ENCODE measurements at regions not wholly inside any gene's neighbourhood (a gene's known extent, or its start where the extent isn't known, plus 50 kb on each side); places are given as distances from the start of the nearest gene placed in this dataset.
"Not testable (repeated sequence)": the region's sequence is repeated elsewhere in the genome, so short reads cannot be mapped to it uniquely, and the experiment has no call there.

- no peak for DNase-seq
Observed at GRCh38 chr10:108384378-108384777, 1219.9 kb upstream of the SORCS1 start.

- DNase-seq, result no peak
Observed at GRCh38 chr10:108378779-108379178, 1214.3 kb upstream of the SORCS1 start.

GRCh38 chr10:108375691-108376090 is 1211.2 kb upstream of the SORCS1 start:
- no peak for DNase-seq

GRCh38 chr10:108374991-108375390 is 1210.5 kb upstream of the SORCS1 start:
- no peak for DNase-seq

- no peak for DNase-seq
Observed at GRCh38 chr10:108365541-108365940, 1201.0 kb upstream of the SORCS1 start.

GRCh38 chr10:108363576-108363975 is 1199.1 kb upstream of the SORCS1 start:
- DNase-seq, result no peak

- DNase-seq, result no peak
Observed at GRCh38 chr10:108362961-108363360, 1198.5 kb upstream of the SORCS1 start.

- no peak for DNase-seq
Observed at GRCh38 chr10:108362296-108362695, 1197.8 kb upstream of the SORCS1 start.

- no peak for DNase-seq
Observed at GRCh38 chr10:108360187-108360586, 1195.7 kb upstream of the SORCS1 start.

GRCh38 chr10:108358912-108359311 is 1194.4 kb upstream of the SORCS1 start:
- peak; percentile 53 for DNase-seq

- DNase-seq, result no peak
Observed at GRCh38 chr10:108352771-108353170, 1188.3 kb upstream of the SORCS1 start.

GRCh38 chr10:108348215-108348614 is 1183.7 kb upstream of the SORCS1 start:
- DNase-seq, result no peak

- DNase-seq, result no peak
Observed at GRCh38 chr10:108346066-108346465, 1181.6 kb upstream of the SORCS1 start.

- DNase-seq, result no peak
Observed at GRCh38 chr10:108338146-108338545, 1173.6 kb upstream of the SORCS1 start.

GRCh38 chr10:108336836-108337235 is 1172.3 kb upstream of the SORCS1 start:
- DNase-seq, result no peak

- no peak for DNase-seq
Observed at GRCh38 chr10:108327706-108328105, 1163.2 kb upstream of the SORCS1 start.

- no peak for DNase-seq
Observed at GRCh38 chr10:108323274-108323798, 1158.8 kb upstream of the SORCS1 start.

GRCh38 chr10:108319434-108320222 is 1155.1 kb upstream of the SORCS1 start:
- no peak for DNase-seq

GRCh38 chr10:108315636-108316035 is 1151.1 kb upstream of the SORCS1 start:
- not testable (repeated sequence) for DNase-seq

- no peak for DNase-seq
Observed at GRCh38 chr10:108307925-108308312, 1143.4 kb upstream of the SORCS1 start.

- no peak for DNase-seq
Observed at GRCh38 chr10:108307250-108307924, 1142.9 kb upstream of the SORCS1 start.

GRCh38 chr10:108303149-108303548 is 1138.6 kb upstream of the SORCS1 start:
- no peak for DNase-seq

- no peak for DNase-seq
Observed at GRCh38 chr10:108301002-108301401, 1136.5 kb upstream of the SORCS1 start.

GRCh38 chr10:108290823-108291222 is 1126.3 kb upstream of the SORCS1 start:
- no peak for DNase-seq

Data from inflammatory macrophage treated with lipopolysaccharide for 4 hours (primary cell).